ENCODE measurements at regions not wholly inside any gene's neighbourhood (a gene's known extent, or its start where the extent isn't known, plus 50 kb on each side); places are given as distances from the start of the nearest gene placed in this dataset.

GRCh38 chr1:108049178-108049819 is 84.3 kb upstream of the VAV3 start:
- TF ChIP-seq CTCF (IDR thresholded peaks at IDR 0.05; ENCODE audit: control extremely low read depth in 1 of 3, insufficient read depth in 1 of 3, low read depth in 1 of 3, low read length in 3 of 3) (peak; percentile 46 to 73 (median 65)), SIX5 (IDR thresholded peaks at IDR 0.05; ENCODE audit: low read depth, low read length) (no peak), TAF1 (IDR thresholded peaks at IDR 0.05; ENCODE audit: low read depth, low read length) (no peak), YY1 (IDR thresholded peaks at IDR 0.05; ENCODE audit: low read depth, low read length) (no peak), POLR2AphosphoS5 (IDR thresholded peaks at IDR 0.05; ENCODE audit: low read depth, low read length) (no peak), RFX5 (IDR thresholded peaks at IDR 0.05; ENCODE audit: borderline replicate concordance, low read depth, low read length) (no peak)
